Mesenchymal stem cell (in vitro differentiated cells and primary cell): ENCODE measurements at regions not wholly inside any gene's neighbourhood (a gene's known extent, or its start where the extent isn't known, plus 50 kb on each side); places are given as distances from the start of the nearest gene placed in this dataset. TPM values are rescaled to one million over a fixed set of nuclear protein-coding genes. Genes with fewer than 3 reads are reported as not detected.

Experiments
- DNase-seq: peaks from one replicate; pipeline ENCODE4 v3.0.0-alpha.2; 2013
- H2AFZ ChIP-seq: one replicate; pipeline ENCODE4 v1.6.1; 2013; ENCODE audit warnings: low read depth, mild to moderate bottlenecking, control low read depth, inconsistent platforms, low read length, moderate library complexity
- H2AK5ac ChIP-seq: 2 replicates; pipeline ENCODE4 v1.6.1; 2013; ENCODE audit warnings: low read length, moderate library complexity, mild to moderate bottlenecking, inconsistent platforms; ENCODE audit not compliant: severe bottlenecking
- H2BK120ac ChIP-seq: one replicate; pipeline ENCODE4 v1.6.1; 2013; ENCODE audit warnings: low read depth, mild to moderate bottlenecking, inconsistent platforms, low read length, moderate library complexity
- H2BK12ac ChIP-seq, 2 experiments: one replicate each; pipeline ENCODE4 v1.6.1; 2013; ENCODE audit warnings: inconsistent platforms in 2 of 2, low read length in 2 of 2, mild to moderate bottlenecking in 2 of 2, moderate library complexity in 2 of 2, control low read depth in 1 of 2
- H2BK15ac ChIP-seq: one replicate; pipeline ENCODE4 v1.6.1; 2013; ENCODE audit warnings: mild to moderate bottlenecking, low read depth, inconsistent platforms; ENCODE audit not compliant: poor library complexity, severe bottlenecking
- H2BK5ac ChIP-seq: 2 replicates; pipeline ENCODE4 v1.6.1; 2013; ENCODE audit warnings: low read depth, mild to moderate bottlenecking, low read length, control low read depth, inconsistent platforms; ENCODE audit not compliant: poor library complexity, severe bottlenecking
- H3K14ac ChIP-seq, 2 experiments: one replicate each; pipeline ENCODE4 v1.6.1; 2013; ENCODE audit warnings: inconsistent platforms in 2 of 2, low read length in 2 of 2, control low read depth in 1 of 2, mild to moderate bottlenecking in 1 of 2, moderate library complexity in 1 of 2
- H3K18ac ChIP-seq, 2 experiments: one replicate each; pipeline ENCODE4 v1.6.1; 2013; ENCODE audit warnings: inconsistent platforms in 2 of 2, low read length in 2 of 2, control low read depth in 1 of 2, low read depth in 1 of 2, mild to moderate bottlenecking in 1 of 2
- H3K23ac ChIP-seq, 2 experiments: one replicate each; pipeline ENCODE4 v1.6.1; 2013; ENCODE audit warnings: inconsistent platforms in 2 of 2, low read length in 2 of 2, mild to moderate bottlenecking in 2 of 2, moderate library complexity in 2 of 2, control low read depth in 1 of 2
- H3K27ac ChIP-seq: 2 replicates; pipeline ENCODE4 v1.5.1; 2013; ENCODE audit warnings: mild to moderate bottlenecking, moderate library complexity, low read length, control low read depth, inconsistent platforms; ENCODE audit not compliant: poor library complexity, severe bottlenecking
- H3K27me3 ChIP-seq, 2 experiments: 2 replicates each; pipeline versions ENCODE4 v1.6.1 to v1.7.0; 2013; ENCODE audit warnings: low read length in 2 of 2, mild to moderate bottlenecking in 2 of 2, moderate library complexity in 2 of 2, control low read depth in 1 of 2, inconsistent platforms in 1 of 2; ENCODE audit not compliant: control insufficient read depth in 1 of 2, insufficient read depth in 1 of 2
- H3K36me3 ChIP-seq, 2 experiments: 2 replicates each; pipeline versions ENCODE4 v1.6.1 to v1.7.0; 2013; ENCODE audit warnings: low read length in 2 of 2, control low read depth in 1 of 2, inconsistent platforms in 1 of 2, low read depth in 1 of 2, mild to moderate bottlenecking in 1 of 2; ENCODE audit not compliant: insufficient read depth in 2 of 2, control insufficient read depth in 1 of 2
- H3K4ac ChIP-seq, 2 experiments: one replicate each; pipeline ENCODE4 v1.6.1; 2013; ENCODE audit warnings: inconsistent platforms in 2 of 2, low read length in 2 of 2, mild to moderate bottlenecking in 2 of 2, moderate library complexity in 2 of 2, control low read depth in 1 of 2, low read depth in 1 of 2
- H3K4me1 ChIP-seq: 2 replicates; pipeline ENCODE4 v1.6.1; 2013; ENCODE audit warnings: low read depth, low read length, control low read depth; ENCODE audit not compliant: control insufficient read depth, insufficient read depth
- H3K4me2 ChIP-seq: 2 replicates; pipeline ENCODE4 v1.6.1; 2013; ENCODE audit warnings: low read length, mild to moderate bottlenecking, inconsistent platforms; ENCODE audit not compliant: poor library complexity, severe bottlenecking
- H3K4me3 ChIP-seq, 2 experiments: 2 replicates each; pipeline versions ENCODE4 v1.5.1 to v1.7.0; 2013; ENCODE audit warnings: low read length in 2 of 2, mild to moderate bottlenecking in 2 of 2, control low read depth in 1 of 2, low read depth in 1 of 2; ENCODE audit not compliant: insufficient read depth in 1 of 2
- H3K79me1 ChIP-seq: replicated peaks from 2 replicates; pipeline ENCODE4 v1.6.1; 2013; ENCODE audit warnings: mild to moderate bottlenecking, control low read depth, low read length, inconsistent platforms; ENCODE audit not compliant: poor library complexity, severe bottlenecking
- H3K9ac ChIP-seq: 2 replicates; pipeline ENCODE4 v1.7.0; 2013; ENCODE audit warnings: mild to moderate bottlenecking, low read length, moderate library complexity
- H3K9me3 ChIP-seq: 2 replicates; pipeline ENCODE4 v1.7.0; 2013; ENCODE audit warnings: mild to moderate bottlenecking, low read length; ENCODE audit not compliant: control insufficient read depth
- H4K8ac ChIP-seq: one replicate; pipeline ENCODE4 v1.6.1; 2013; ENCODE audit warnings: inconsistent platforms, mild to moderate bottlenecking, low read length, moderate library complexity
- H4K91ac ChIP-seq: one replicate; pipeline ENCODE4 v1.6.1; 2013; ENCODE audit warnings: mild to moderate bottlenecking, low read length, inconsistent platforms
- WGBS: methylation state at CpG from one replicate; pipeline ENCODE4 v1.1.7; 2013; ENCODE audit warnings: mixed read lengths; 5-methylcytosine and 5-hydroxymethylcytosine counted together
- small RNA-seq: library from polyadenylated mRNA; stranded (forward); fragments of <200 nt; extraction: miRNeasy Mini kit (QIAGEN cat#:217004); gene quantifications from one replicate; pipeline ENCODE3, GENCODE V24; 2013; ENCODE audit warnings: low read depth

- Histone ChIP-seq H3K4me1 (no peaks in the 10 kb centered on the region), H2AK5ac (no peak overlapping the region), H3K14ac (no peak overlapping the region), H3K23ac (no peak overlapping the region), H4K8ac (no peak overlapping the region), H3K79me1 (no peaks in the 10 kb centered on the region), H2BK12ac (no peak overlapping the region), H2AFZ (no peak overlapping the region), H3K27ac (no peak overlapping the region), H3K9ac (no peak overlapping the region), H3K18ac (no peak overlapping the region), H3K4ac (no peak overlapping the region), H3K36me3 (no peaks in the 10 kb centered on the region), H3K4me2 (no peak overlapping the region), H3K27me3 (no peaks in the 10 kb centered on the region), H2BK5ac (no peak overlapping the region), H2BK15ac (no peak overlapping the region), H2BK120ac (no peak overlapping the region), H3K4me3 (no peak overlapping the region), H4K91ac (no peak overlapping the region), H3K9me3 (peaks cover 21% of the 10 kb centered on the region)
- DNase-seq, result no peak
- no CpG with 5 or more reads among the region's 3 CpGs for WGBS
These were observed 579.9 kb downstream of the CDH18 start for GRCh38 chr5:19408149-19408548.

DNA sequence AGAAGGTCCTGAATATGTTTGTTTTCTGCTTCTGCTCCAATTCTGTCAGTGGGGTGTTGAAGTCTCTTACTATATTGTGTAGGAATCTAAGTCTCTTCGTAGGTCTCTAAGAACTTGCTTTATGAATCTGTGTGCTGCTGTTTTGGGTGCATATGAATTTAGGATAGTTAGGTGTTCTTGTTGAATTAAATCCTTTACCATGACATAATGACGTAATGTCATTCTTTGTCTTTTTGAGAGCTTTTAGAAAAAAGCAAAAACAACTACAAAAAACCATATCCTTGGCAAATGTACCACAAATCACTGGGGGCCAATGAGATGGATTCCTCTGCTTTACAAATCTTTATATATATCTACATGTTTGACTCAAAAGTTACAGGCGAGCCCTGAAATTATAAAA lies 576.1 kb downstream of the CDH18 start:
- no peak overlapping the region for H3K23ac ChIP-seq
- no peak overlapping the region for H2AK5ac ChIP-seq
- no peak overlapping the region for H3K4me2 ChIP-seq
- H3K27me3 ChIP-seq, result no peaks in the 10 kb centered on the region
- H4K8ac ChIP-seq, result no peak overlapping the region
- no peak for DNase-seq
- no peak overlapping the region for H3K4ac ChIP-seq
- H3K4me1 ChIP-seq, result no peaks in the 10 kb centered on the region
- H3K9ac ChIP-seq, result no peak overlapping the region
- no peaks in the 10 kb centered on the region for H3K36me3 ChIP-seq
- no peak overlapping the region for H2AFZ ChIP-seq
- H2BK120ac ChIP-seq, result no peak overlapping the region
- no peak overlapping the region for H2BK15ac ChIP-seq
- no peak overlapping the region for H2BK5ac ChIP-seq
- H2BK12ac ChIP-seq, result no peak overlapping the region
- H4K91ac ChIP-seq, result no peak overlapping the region
- no peak overlapping the region for H3K18ac ChIP-seq
- 81% methylated on average over 3 of the region's 3 CpGs for WGBS
- H3K4me3 ChIP-seq, result no peak overlapping the region
- peaks cover 21% of the 10 kb centered on the region for H3K9me3 ChIP-seq
- no peak overlapping the region for H3K14ac ChIP-seq
- no peak overlapping the region for H3K27ac ChIP-seq
- H3K79me1 ChIP-seq, result no peaks in the 10 kb centered on the region

Small RNA genes in the stretch of these regions (small RNA-seq; reads per million reads assigned to genes)
- not detected for gene AC025768.1
- not detected for gene RF00017
- gene RF00136, result 2.3 reads per million
- gene RN7SL58P, result not detected
